ENCODE measurements at regions not wholly inside any gene's neighbourhood (a gene's known extent, or its start where the extent isn't known, plus 50 kb on each side); places are given as distances from the start of the nearest gene placed in this dataset.

DNA sequence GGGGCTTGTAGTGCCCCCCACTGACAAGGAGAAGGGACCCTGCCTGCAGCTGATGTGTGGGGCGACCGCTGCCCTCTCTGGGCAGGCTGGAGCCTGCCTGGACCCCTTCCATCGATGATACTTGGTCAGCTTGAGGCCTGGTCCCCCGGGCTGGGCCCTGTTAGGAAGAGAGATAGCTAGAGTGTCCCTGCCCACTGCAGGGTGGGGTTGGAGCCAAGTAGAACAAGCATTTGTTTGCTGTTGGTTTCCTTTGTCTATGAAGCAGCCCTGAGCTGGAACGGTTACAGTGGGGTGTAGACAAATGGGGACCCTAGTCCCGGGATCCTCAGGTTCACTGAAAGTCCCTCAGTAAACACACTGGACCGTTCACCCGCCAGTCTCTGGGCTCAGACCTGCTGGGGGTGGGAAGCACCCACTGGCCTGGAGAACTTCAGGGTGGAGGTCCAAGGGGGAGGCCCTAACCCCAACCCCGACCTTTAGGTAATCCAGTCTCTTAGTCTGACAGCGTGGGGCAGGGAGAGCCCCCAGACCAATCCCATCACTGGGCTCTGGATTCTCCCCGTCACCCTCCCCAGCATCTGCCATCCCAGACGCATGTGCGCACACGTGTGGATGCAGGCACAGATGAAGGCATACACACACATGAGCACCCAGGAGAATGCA, 204.8 kb upstream of the ZNF536 start:
- Histone ChIP-seq H3F3A (ENCODE audit: insufficient read depth, low read length) (no peaks in the 10 kb centered on the region), H3K9me3 (ENCODE audit: low read length) (no peaks in the 10 kb centered on the region), H3K9me2 (ENCODE audit: low read depth, low read length) (no peaks in the 10 kb centered on the region), H3K4me1 (ENCODE audit: insufficient read depth, low read length, severe bottlenecking) (no peaks in the 10 kb centered on the region), H3K27me3 (ENCODE audit: insufficient read depth, low read length) (no peaks in the 10 kb centered on the region), H3K9ac (ENCODE audit: low read length) (no peak overlapping the region), H3K4me2 (ENCODE audit: low read length) (no peak overlapping the region), H4K20me1 (ENCODE audit: insufficient read depth, low read length) (no peaks in the 10 kb centered on the region), H3K79me2 (ENCODE audit: insufficient read depth, low read length) (no peaks in the 10 kb centered on the region), H2AFZ (ENCODE audit: low read length) (no peak overlapping the region), H3K36me3 (ENCODE audit: insufficient read depth, low read length) (no peaks in the 10 kb centered on the region), H3K4me3 (ENCODE audit: low read depth, low read length, poor library complexity, severe bottlenecking) (no peak overlapping the region), H3K27ac (ENCODE audit: low read depth, low read length, poor library complexity, severe bottlenecking) (no peak overlapping the region)
- TF ChIP-seq, protein P1, sequence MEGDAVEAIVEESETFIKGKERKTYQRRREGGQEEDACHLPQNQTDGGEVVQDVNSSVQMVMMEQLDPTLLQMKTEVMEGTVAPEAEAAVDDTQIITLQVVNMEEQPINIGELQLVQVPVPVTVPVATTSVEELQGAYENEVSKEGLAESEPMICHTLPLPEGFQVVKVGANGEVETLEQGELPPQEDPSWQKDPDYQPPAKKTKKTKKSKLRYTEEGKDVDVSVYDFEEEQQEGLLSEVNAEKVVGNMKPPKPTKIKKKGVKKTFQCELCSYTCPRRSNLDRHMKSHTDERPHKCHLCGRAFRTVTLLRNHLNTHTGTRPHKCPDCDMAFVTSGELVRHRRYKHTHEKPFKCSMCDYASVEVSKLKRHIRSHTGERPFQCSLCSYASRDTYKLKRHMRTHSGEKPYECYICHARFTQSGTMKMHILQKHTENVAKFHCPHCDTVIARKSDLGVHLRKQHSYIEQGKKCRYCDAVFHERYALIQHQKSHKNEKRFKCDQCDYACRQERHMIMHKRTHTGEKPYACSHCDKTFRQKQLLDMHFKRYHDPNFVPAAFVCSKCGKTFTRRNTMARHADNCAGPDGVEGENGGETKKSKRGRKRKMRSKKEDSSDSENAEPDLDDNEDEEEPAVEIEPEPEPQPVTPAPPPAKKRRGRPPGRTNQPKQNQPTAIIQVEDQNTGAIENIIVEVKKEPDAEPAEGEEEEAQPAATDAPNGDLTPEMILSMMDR (IDR thresholded peaks at IDR 0.05; ENCODE audit: low read length) = no peak
- TF ChIP-seq EZH2 (IDR thresholded peaks at IDR 0.05; ENCODE audit: borderline replicate concordance, low read length) = no peak

DNA sequence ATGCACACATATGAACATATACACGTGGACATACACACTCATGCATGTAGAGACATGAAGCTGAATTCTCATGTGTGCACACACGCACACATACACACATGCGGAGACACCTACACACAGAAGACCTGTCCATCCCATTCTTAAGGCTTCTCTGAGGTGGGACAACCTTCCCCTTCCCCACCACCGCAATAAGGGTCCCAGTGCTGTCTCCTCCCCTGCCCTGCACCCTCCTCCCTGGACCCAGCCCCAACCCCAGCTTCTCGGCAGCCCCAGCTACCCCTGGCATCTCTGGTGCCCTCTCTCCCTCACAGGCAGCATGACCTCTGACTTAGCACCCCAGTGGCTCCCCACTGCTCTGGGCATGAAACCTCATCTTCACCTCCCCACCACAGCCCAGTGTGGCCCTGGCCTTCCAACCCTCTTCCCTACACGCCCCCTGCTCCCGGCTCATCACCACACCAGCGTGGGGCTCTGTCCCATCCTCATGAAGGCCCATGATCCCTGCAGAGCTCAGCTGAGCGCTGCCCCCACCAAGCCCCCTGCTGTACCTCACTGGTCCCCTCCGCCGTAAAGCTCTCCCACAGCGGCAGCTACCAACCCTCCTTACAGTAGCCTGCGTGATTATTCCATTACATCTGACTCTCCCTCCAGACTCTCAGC, 204.1 kb upstream of the ZNF536 start:
- H3K36me3 ChIP-seq (ENCODE audit: insufficient read depth, low read length) = no peaks in the 10 kb centered on the region
- no peaks in the 10 kb centered on the region for H3K4me1 ChIP-seq (ENCODE audit: insufficient read depth, low read length, severe bottlenecking)
- no peak overlapping the region for H3K4me2 ChIP-seq (ENCODE audit: low read length)
- no peaks in the 10 kb centered on the region for H3K9me2 ChIP-seq (ENCODE audit: low read depth, low read length)
- H3K9ac ChIP-seq (ENCODE audit: low read length) = no peak overlapping the region
- H4K20me1 ChIP-seq (ENCODE audit: insufficient read depth, low read length) = no peaks in the 10 kb centered on the region
- no peaks in the 10 kb centered on the region for H3F3A ChIP-seq (ENCODE audit: insufficient read depth, low read length)
- no peak overlapping the region for H3K27ac ChIP-seq (ENCODE audit: low read depth, low read length, poor library complexity, severe bottlenecking)
- H3K4me3 ChIP-seq (ENCODE audit: low read depth, low read length, poor library complexity, severe bottlenecking) = no peak overlapping the region
- no peaks in the 10 kb centered on the region for H3K27me3 ChIP-seq (ENCODE audit: insufficient read depth, low read length)
- no peak overlapping the region for H2AFZ ChIP-seq (ENCODE audit: low read length)
- no peaks in the 10 kb centered on the region for H3K9me3 ChIP-seq (ENCODE audit: low read length)
- no peaks in the 10 kb centered on the region for H3K79me2 ChIP-seq (ENCODE audit: insufficient read depth, low read length)
- no peak for TF ChIP-seq EZH2 (IDR thresholded peaks at IDR 0.05; ENCODE audit: borderline replicate concordance, low read length)
- TF ChIP-seq, protein P1 (IDR thresholded peaks at IDR 0.05; ENCODE audit: low read length) = no peak

- Histone ChIP-seq H2AFZ (ENCODE audit: low read length) (no peak overlapping the region), H3K9me3 (ENCODE audit: low read length) (no peaks in the 10 kb centered on the region), H3K27me3 (ENCODE audit: insufficient read depth, low read length) (no peaks in the 10 kb centered on the region), H4K20me1 (ENCODE audit: insufficient read depth, low read length) (no peaks in the 10 kb centered on the region), H3K9me2 (ENCODE audit: low read depth, low read length) (no peaks in the 10 kb centered on the region), H3K4me3 (ENCODE audit: low read depth, low read length, poor library complexity, severe bottlenecking) (no peak overlapping the region), H3K4me2 (ENCODE audit: low read length) (no peak overlapping the region), H3K36me3 (ENCODE audit: insufficient read depth, low read length) (no peaks in the 10 kb centered on the region), H3K4me1 (ENCODE audit: insufficient read depth, low read length, severe bottlenecking) (no peaks in the 10 kb centered on the region), H3K79me2 (ENCODE audit: insufficient read depth, low read length) (no peaks in the 10 kb centered on the region), H3K27ac (ENCODE audit: low read depth, low read length, poor library complexity, severe bottlenecking) (no peak overlapping the region), H3F3A (ENCODE audit: insufficient read depth, low read length) (no peaks in the 10 kb centered on the region), H3K9ac (ENCODE audit: low read length) (no peak overlapping the region)
- TF ChIP-seq, protein P1 (IDR thresholded peaks at IDR 0.05; ENCODE audit: low read length) = no peak
- no peak for TF ChIP-seq EZH2 (IDR thresholded peaks at IDR 0.05; ENCODE audit: borderline replicate concordance, low read length)
Measured at GRCh38 chr19:30168760-30169159, 203.4 kb upstream of the ZNF536 start.
